GM18507 (cell line): ENCODE measurements at regions not wholly inside any gene's neighbourhood (a gene's known extent, or its start where the extent isn't known, plus 50 kb on each side); places are given as distances from the start of the nearest gene placed in this dataset.
"Not testable (repeated sequence)": the region's sequence is repeated elsewhere in the genome, so short reads cannot be mapped to it uniquely, and the experiment has no call there.

Experiments
- DNase-seq: peaks from one replicate; pipeline ENCODE4 v3.0.0; 2011; ENCODE audit warnings: low read depth; ENCODE audit not compliant: insufficient read length; ENCODE audit errors: extremely low spot score
- FAIRE-seq: peaks from 2 replicates; lab custom pipeline; 2011; peaks lifted over from hg19 to GRCh38; lab: Jason Lieb, UNC

- FAIRE-seq, result no peak
- no peak for DNase-seq
Measured at GRCh38 chr4:133273401-133273800, 124.3 kb downstream of the PCDH10 start.

- no peak for DNase-seq
Measured at GRCh38 chr4:133270021-133270570, 121.0 kb downstream of the PCDH10 start.

GRCh38 chr4:133268205-133268604 is 119.1 kb downstream of the PCDH10 start:
- FAIRE-seq (no peak), DNase-seq (no peak)

More at GRCh38 chr4:133270021-133270570, 121.0 kb downstream of the PCDH10 start:
- FAIRE-seq, result no peak

GRCh38 chr4:133267506-133267905 is 118.4 kb downstream of the PCDH10 start:
- DNase-seq, FAIRE-seq: not testable (repeated sequence)

- not testable (repeated sequence) for FAIRE-seq, DNase-seq
Measured at GRCh38 chr4:133266966-133267365, 117.9 kb downstream of the PCDH10 start.

GRCh38 chr4:133264251-133264650 is 115.2 kb downstream of the PCDH10 start:
- FAIRE-seq, DNase-seq: not testable (repeated sequence)

GRCh38 chr4:133263104-133263503 is 114.0 kb downstream of the PCDH10 start:
- FAIRE-seq, result no peak
- DNase-seq, result no peak

GRCh38 chr4:133247861-133248260 is 98.8 kb downstream of the PCDH10 start:
- FAIRE-seq (no peak), DNase-seq (no peak)

- DNase-seq (no peak), FAIRE-seq (no peak)
Measured at GRCh38 chr4:133245226-133245625, 96.1 kb downstream of the PCDH10 start.
